Stimulated activated CD4-positive, alpha-beta T cell treated with anti-CD3 and anti-CD28 coated beads, Interleukin-15, amount 100 ng/mL, for 1 hour (primary cell): ENCODE measurements at regions not wholly inside any gene's neighbourhood (a gene's known extent, or its start where the extent isn't known, plus 50 kb on each side); places are given as distances from the start of the nearest gene placed in this dataset.
"Not testable (repeated sequence)": the region's sequence is repeated elsewhere in the genome, so short reads cannot be mapped to it uniquely, and the experiment has no call there.

Experiments
- DNase-seq, 2 donors: peaks; one replicate each; pipeline ENCODE4 v3.0.0-alpha.2; 2020; ENCODE audit warnings: low read depth in 1 of 2, low spot score in 1 of 2

GRCh38 chr1:96865731-96866685 lies 144.4 kb downstream of the PTBP2 start:
- no peak for DNase-seq

- no peak for DNase-seq
Observed at GRCh38 chr1:96872757-96873156, 151.2 kb downstream of the PTBP2 start.

DNA sequence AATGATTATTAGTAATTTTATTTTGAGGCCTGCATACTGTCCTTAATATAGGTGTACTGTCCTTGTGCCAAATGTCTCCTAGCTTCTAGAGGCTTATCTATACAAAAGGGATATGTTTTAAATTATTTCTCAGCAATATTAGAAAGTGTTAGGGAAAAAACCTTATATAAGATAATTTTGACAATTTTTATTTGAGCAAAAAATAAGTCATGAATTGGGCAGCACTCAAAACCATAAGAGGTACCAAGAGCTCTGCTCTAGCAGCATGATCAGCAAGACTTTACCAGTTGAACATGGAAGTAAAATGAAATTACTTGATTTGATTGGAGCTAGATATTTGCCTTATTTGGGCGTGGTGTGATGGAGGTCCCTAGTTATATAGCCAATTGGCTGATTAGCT lies 157.1 kb downstream of the PTBP2 start:
- no peak for DNase-seq

- no peak for DNase-seq
Observed at GRCh38 chr1:96880626-96881025, 159.0 kb downstream of the PTBP2 start.

GRCh38 chr1:96882096-96882495 lies 160.5 kb downstream of the PTBP2 start:
- no peak for DNase-seq

DNA sequence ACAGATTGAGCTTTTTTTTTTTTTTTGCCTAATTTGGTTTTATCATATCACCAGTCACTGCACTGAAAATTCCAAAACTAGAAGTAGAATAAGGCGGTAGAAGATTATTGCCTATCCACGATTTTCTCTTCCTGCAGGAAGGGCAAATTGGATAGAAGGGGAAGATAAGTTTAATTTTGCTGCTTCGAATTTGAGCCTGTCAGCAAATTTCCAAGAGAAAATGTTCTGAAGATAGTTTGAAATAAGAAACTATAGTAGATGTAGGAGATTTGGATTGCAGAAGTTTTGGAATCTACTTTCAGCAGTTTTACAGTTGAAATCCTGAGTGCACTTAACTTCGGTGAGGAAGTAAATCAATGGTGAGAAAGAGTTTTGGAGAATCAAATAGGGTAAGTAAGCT lies 164.9 kb downstream of the PTBP2 start:
- no peak for DNase-seq

- no peak for DNase-seq
Observed at GRCh38 chr1:96887501-96887900, 165.9 kb downstream of the PTBP2 start.

- DNase-seq = no peak
Observed at GRCh38 chr1:96901783-96902363, 180.3 kb downstream of the PTBP2 start.

GRCh38 chr1:96912248-96912647 lies 190.7 kb downstream of the PTBP2 start:
- DNase-seq = no peak

- DNase-seq = not testable (repeated sequence)
Observed at GRCh38 chr1:96915701-96916100, 194.1 kb downstream of the PTBP2 start.

- DNase-seq = no peak
Observed at GRCh38 chr1:96918406-96918805, 196.8 kb downstream of the PTBP2 start.

DNA sequence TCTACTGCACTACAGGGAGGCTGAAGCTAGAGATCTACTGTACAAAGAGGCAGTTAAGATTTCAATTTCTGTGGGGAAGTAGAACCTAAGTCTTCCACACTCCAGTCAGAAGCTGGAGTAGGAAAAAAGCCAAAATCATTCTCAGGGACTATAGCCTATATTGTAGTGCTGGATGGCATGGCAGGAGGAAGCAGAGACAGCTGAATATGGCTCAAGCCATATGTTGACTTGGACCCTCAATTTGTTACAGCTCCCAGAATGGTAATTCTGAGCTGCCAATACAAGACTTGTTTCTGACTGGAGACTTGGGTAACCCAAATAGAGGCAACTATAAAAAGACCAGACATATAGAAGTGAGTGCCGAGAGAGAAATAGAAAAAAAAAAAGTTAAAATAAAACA lies 200.6 kb downstream of the PTBP2 start:
- DNase-seq = no peak

- no peak for DNase-seq
Observed at GRCh38 chr1:96923753-96924152, 202.2 kb downstream of the PTBP2 start.

DNA sequence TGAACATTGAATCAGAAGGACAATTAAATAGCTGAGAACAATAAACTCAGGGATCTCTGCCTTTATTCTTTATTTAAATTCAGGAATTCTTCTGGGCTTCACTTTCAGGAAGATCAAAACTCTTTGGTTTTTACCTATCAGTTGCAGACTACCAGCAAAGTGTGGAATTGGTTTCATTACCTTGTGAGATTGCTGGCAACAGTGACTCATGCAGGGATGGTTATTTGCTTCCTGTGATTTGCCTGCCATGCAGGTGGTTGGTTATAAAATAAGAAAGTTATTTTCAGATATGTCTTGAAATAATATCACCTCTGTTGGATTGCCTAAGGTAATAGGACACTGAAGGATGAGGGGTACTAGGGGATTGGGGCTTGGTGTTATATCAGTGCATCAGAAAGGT lies 204.6 kb downstream of the PTBP2 start:
- no peak for DNase-seq

DNA sequence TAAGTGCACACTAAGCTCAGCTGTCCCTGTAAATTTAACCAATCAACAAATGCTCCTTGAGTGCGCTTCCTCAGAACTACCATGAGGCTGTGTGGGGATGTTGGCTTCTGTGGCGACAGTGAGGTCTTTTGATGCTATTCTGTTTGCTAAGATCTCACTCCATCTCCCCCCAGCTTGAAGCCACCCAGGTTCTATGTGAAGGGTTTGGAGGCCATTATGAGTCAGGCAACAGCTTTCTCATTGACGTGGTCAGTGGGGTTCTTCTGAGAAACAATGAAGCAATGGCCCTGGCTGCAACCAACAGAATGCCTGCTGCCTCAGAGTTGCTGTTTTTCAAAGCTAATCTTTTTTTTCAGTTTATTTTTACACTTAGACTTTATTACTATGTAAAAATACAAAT lies 205.5 kb downstream of the PTBP2 start:
- DNase-seq = no peak

DNA sequence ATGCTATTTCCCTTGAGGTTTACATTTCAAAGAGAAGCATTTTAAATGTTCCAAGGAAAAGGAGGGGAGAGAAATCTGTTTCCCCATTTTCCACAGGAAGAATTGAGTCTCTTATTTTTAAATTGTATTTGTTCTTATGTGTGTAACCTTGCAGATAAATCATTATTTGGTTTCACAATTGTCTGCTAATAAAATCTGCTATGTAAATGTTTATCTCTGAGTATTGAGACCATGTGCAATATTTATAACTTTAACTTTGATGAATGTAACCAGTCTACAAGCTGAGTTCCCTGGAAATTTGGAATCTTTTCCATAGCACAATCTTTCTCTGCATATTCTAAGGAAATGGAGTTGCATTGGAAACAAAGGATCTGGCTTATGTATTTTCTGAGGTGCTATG lies 209.6 kb downstream of the PTBP2 start:
- DNase-seq = no peak

- DNase-seq = no peak
Observed at GRCh38 chr1:96934282-96934681, 212.7 kb downstream of the PTBP2 start.

DNA sequence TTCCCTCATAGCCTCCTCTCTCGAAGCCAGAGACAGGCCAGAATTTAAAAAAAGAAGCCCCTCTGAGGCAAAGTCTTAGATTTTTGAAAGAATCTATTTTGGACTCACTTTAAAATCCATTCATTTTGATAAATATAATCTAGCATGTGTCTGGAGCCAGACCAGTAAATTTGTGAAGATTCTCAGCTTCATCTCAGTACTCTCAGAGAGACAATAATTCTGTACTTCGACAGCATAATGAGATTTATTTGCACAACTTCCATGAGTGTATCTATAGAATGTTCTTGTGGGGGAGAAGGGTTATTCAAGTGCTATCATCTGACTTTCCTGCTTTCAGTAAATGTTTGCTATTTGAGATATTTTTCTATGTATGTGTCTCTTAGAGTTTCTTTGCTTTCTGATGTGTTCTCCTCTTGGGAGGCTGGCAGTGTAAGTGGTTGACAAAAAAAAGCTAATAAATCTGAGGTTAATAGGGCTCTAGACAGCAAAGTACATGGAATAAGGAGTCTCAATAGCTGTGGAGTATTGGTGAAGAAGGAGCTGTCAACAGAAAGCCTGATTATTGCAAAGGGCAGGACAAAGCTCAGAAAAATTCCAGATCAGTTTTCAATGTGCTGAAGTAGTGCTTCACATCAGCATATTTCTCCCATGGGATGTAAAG lies 223.0 kb downstream of the PTBP2 start:
- DNase-seq = no peak

GRCh38 chr1:96945509-96946084 lies 224.0 kb downstream of the PTBP2 start:
- no peak for DNase-seq

DNA sequence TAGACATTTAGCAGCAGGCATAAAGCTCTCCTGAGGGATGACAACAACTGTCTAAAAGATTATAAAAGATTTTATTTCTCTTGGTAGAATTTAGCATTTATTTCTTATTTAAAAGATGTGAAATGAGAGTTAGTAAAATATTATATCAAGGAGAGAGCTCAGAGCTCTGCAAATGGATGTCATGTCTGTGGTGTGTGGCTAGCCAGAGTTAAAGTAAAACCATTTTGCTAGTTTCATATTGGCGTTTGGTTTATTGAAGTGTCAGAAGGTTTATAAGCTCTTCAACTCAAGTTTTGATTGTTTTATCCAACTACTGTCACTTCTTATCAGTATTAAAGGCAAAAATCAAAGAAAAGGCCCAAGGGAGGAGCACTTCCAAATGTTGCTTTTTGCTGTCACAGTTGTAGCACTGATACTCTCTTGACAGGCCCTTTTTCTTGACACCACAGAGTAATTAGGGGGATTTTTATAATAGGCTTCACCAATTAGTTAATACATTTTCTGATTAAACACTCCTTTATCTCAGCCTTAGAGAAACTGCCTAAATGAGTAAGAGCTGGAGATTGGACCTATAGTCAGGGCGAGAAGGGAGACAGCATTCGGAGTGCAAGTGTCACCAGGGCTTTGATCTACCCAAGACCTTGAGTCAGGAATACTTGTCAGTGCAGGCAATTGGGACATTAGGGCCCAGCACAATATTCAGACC lies 233.9 kb downstream of the PTBP2 start:
- no peak for DNase-seq

- no peak for DNase-seq
Observed at GRCh38 chr1:96962216-96962615, 240.6 kb downstream of the PTBP2 start.
